Duodenal mucosa (tissue), 2 donors: ENCODE measurements at regions not wholly inside any gene's neighbourhood (a gene's known extent, or its start where the extent isn't known, plus 50 kb on each side); places are given as distances from the start of the nearest gene placed in this dataset.
"Not testable (repeated sequence)": the region's sequence is repeated elsewhere in the genome, so short reads cannot be mapped to it uniquely, and the experiment has no call there.

ENCODE experiments used
- H3K27ac ChIP-seq: one replicate; pipeline ENCODE4 v1.7.0; 2013; ENCODE audit warnings: low read depth, low read length
- H3K27me3 ChIP-seq, 2 donors: one replicate each; pipeline ENCODE4 v1.7.0; 2013; ENCODE audit warnings: low read length in 2 of 2, control low read depth in 1 of 2; ENCODE audit not compliant: insufficient read depth in 2 of 2, control insufficient read depth in 1 of 2
- H3K36me3 ChIP-seq, 2 donors: one replicate each; pipeline ENCODE4 v1.7.0; 2013; ENCODE audit warnings: low read length in 2 of 2, control low read depth in 1 of 2; ENCODE audit not compliant: insufficient read depth in 2 of 2, control insufficient read depth in 1 of 2
- H3K4me1 ChIP-seq, 2 donors: one replicate each; pipeline ENCODE4 v1.7.0; 2013; ENCODE audit warnings: low read length in 2 of 2, control low read depth in 1 of 2; ENCODE audit not compliant: insufficient read depth in 2 of 2, control insufficient read depth in 1 of 2
- H3K4me3 ChIP-seq, 2 donors: one replicate each; pipeline ENCODE4 v1.7.0; 2013; ENCODE audit warnings: low read length in 2 of 2, low read depth in 1 of 2
- H3K9ac ChIP-seq, 2 donors: one replicate each; pipeline ENCODE4 v1.7.0; 2013; ENCODE audit warnings: low read length in 2 of 2, low read depth in 1 of 2
- H3K9me3 ChIP-seq, 2 donors: one replicate each; pipeline ENCODE4 v1.7.0; 2013; ENCODE audit warnings: low read length in 2 of 2, control low read depth in 1 of 2; ENCODE audit not compliant: control insufficient read depth in 1 of 2

DNA sequence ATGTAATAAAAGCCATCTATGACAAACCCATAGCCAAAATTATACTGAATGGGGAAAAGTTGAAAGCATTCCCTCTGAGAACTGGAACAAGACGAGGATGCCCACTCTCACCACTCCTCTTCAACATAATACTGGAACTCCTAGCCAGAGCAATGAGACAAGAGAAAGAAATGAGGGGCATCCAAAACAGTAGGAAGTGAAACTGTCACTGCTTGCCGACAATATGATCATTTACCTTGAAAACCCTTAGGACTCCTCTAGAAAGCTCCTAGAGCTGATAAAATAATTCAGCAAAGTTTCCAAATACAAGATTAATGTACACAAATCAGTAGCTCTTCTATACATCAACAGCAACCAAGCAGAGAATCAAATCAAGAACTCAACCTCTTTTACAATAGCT, 241.0 kb upstream of the ZEB2 start:
- H3K9me3 ChIP-seq, H3K27ac ChIP-seq, H3K4me1 ChIP-seq, H3K36me3 ChIP-seq, H3K9ac ChIP-seq, H3K4me3 ChIP-seq, H3K27me3 ChIP-seq: not testable (repeated sequence)

DNA sequence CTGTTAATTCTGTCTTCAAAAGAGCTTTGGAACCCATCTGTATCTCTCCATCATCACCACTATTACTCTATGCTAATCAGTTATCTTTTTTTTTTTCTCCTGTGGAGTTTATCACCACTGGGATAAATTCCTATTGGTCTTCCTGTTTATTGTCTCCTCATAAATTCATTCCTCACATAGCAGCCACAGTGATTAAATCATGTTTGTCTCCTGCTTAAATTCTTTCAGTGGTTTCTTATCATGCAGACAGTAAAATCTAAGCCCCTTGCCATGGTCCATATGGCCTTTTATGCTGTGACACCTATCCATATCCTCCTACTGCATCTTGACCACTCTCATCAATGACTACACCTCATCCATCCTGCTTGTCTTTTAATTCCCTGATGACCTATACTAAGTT, 239.8 kb upstream of the ZEB2 start:
- Histone ChIP-seq H3K36me3 (no peaks in the 10 kb centered on the region), H3K27me3 (no peaks in the 10 kb centered on the region), H3K9ac (no peak overlapping the region), H3K9me3 (no peaks in the 10 kb centered on the region), H3K4me1 (no peaks in the 10 kb centered on the region), H3K4me3 (no peak overlapping the region), H3K27ac (no peak overlapping the region)

DNA sequence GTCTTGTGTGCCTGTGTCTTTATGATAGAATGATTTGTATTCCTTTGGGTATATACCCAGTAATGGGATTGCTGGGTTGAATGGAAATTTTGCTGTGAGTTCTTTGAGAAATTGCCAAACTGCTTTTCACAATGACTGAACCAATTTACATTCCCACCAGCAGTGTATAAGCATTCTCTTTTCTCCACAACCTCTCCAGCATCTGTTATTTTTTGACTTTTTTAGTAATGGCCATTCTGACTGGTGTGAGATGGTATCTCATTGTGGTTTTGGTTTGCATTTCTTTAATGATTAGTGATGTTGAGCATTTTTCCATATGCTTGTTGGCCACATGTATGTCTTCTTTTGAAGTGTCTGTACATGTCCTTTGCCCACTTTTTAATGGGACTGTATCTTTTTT, 238.3 kb upstream of the ZEB2 start:
- not testable (repeated sequence) for H3K27me3 ChIP-seq, H3K27ac ChIP-seq, H3K4me1 ChIP-seq, H3K9me3 ChIP-seq, H3K9ac ChIP-seq, H3K36me3 ChIP-seq, H3K4me3 ChIP-seq

DNA sequence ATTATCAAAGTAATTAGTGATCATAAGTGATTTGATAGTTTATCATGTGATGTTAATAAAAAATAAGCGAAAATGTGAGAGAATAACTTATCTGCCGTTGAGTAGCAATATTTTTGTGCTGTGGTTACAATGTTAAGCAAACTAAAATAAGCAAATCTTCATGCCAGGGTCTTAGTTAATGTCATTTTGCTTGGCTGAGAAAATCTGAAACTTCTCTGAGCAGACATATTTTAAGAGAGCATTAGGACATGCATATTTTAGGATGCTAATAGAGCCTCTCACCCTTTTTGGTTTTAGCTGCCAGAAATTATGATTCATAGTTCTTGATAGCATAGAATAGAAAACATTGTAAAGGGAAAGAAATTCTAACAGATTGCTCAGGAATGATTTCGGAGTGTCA, 233.5 kb upstream of the ZEB2 start:
- H3K36me3 ChIP-seq, result no peaks in the 10 kb centered on the region
- H3K9ac ChIP-seq, result no peak overlapping the region
- no peak overlapping the region for H3K4me3 ChIP-seq
- H3K27ac ChIP-seq, result no peak overlapping the region
- no peaks in the 10 kb centered on the region for H3K4me1 ChIP-seq
- peaks cover 0 to 2% of the 10 kb centered on the region in 2 donors for H3K9me3 ChIP-seq
- no peaks in the 10 kb centered on the region for H3K27me3 ChIP-seq

DNA sequence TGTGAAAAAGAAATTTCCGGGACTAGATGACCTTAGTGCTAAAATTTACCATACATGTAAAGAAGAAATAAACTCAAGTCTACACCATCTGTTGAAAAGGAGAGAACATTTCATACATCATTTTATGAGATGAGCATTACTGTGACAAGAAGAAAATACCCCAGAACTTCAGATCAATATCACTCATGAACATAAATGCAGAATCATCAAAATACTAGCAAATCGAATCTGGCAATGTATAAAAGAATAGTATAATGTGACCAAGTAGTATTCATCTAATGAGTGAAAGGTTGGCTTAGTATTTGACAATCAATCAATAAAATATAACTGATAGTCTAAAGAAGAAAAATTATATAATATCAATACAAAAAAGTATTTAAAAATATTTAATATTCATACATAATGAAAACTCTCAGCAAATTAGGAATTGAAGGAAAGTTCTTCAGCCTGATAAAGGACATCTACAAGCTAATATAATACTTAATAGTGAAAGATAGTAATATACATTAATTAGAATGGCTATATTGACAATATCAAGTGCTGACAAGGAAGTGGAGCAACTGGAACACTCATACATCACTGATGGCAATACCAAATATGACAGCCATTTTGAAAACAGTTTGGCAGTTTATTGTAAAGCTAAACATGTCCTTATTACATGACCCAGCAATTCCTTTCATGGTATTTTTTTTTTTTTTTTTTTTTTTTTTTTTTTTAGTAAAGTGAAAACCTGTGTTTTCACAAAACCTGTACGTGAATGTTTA, 231.4 kb upstream of the ZEB2 start:
- Histone ChIP-seq H3K9me3 (peaks cover 7 to 13% of the 10 kb centered on the region in 2 donors), H3K4me1 (no peaks in the 10 kb centered on the region), H3K4me3 (no peak overlapping the region), H3K36me3 (no peaks in the 10 kb centered on the region), H3K9ac (no peak overlapping the region), H3K27me3 (no peaks in the 10 kb centered on the region), H3K27ac (no peak overlapping the region)

DNA sequence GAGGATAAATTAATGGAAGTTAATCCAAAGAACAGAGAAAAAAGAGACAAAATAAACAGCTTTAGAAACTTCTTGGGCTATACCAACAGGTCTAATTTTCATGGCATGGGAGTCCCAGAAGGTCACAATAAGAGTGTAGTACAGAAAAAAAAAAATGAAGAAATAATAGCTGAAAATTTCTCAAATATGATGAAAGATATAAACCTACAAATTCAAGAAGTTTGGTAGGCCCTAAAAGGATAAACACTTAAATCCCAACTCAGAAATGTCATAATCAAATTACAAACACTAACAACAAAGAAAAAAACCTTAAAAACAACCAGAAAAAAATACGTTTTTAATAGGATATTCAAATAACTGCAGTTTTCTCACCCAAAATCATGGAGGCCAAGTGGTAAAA, 229.3 kb upstream of the ZEB2 start:
- Histone ChIP-seq H3K4me3 (no peak overlapping the region), H3K36me3 (no peaks in the 10 kb centered on the region), H3K27me3 (no peaks in the 10 kb centered on the region), H3K27ac (no peak overlapping the region), H3K9me3 (peaks cover 7 to 13% of the 10 kb centered on the region in 2 donors), H3K4me1 (no peaks in the 10 kb centered on the region), H3K9ac (no peak overlapping the region)

DNA sequence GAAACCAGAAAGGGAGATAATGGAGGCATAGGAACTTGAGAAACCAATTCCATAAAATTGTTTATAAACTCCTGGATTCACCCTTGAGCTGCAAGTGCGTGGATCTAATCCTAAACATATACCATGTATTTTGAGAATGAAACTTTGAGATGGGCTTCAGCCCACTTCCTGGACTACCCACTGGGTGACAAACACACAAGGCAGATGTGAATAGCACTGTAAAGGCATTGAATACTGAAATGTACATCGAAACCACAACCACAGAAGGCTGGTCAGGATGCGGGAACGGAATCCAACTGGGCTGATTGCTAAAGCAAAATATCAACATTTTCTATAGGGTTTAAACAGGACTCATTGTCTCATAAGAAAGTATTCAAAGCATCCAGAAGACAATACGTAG, 228.5 kb upstream of the ZEB2 start:
- Histone ChIP-seq H3K27ac (no peak overlapping the region), H3K9ac (no peak overlapping the region), H3K4me3 (no peak overlapping the region), H3K36me3 (no peaks in the 10 kb centered on the region), H3K9me3 (peaks cover 7 to 13% of the 10 kb centered on the region in 2 donors), H3K27me3 (no peaks in the 10 kb centered on the region), H3K4me1 (no peaks in the 10 kb centered on the region)

DNA sequence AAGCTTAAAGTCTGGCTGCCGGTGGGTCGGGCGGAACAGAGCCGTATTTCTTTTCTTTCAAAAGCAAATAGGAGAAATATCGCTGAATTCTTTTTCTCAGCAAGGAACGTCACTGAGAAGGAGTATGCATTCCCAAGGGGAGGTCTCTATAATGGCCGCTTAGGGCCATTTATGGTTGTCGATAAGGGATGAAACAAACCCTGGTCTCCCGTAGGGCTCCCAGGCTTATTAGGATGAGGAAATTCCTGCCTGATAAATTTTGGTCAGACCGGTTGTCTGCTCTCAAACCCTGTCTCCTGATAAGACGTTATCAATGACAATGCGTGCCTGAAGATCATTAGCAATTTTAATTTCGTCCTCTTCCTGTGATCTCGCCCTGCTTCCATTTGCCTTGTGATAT, 227.7 kb upstream of the ZEB2 start:
- H3K4me3 ChIP-seq, result no peak overlapping the region

DNA sequence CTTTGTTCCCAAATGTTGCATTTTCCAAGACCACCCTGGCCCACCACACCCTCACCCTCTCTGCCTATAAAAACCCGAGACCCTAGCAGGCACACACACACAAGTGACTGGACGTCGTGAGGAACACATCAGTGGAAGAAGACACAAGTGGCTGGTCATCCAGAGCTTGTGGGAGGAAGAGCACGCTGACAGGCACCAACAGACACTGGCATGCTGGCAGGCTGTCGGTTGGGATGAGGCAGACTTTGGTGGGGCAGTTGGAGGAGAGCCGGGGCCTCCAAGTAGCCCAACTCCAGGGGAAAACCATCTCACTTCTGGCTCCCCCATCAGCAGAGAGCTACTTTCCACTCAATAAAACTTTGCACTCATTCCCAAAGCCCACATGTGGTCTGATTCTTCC, 225.5 kb upstream of the ZEB2 start:
- Histone ChIP-seq H3K9me3 (peaks cover 7 to 13% of the 10 kb centered on the region in 2 donors), H3K27ac (no peak overlapping the region), H3K27me3 (no peaks in the 10 kb centered on the region), H3K36me3 (no peaks in the 10 kb centered on the region), H3K4me3 (no peak overlapping the region), H3K9ac (no peak overlapping the region), H3K4me1 (no peaks in the 10 kb centered on the region)

More for the DNA sequence above, 227.7 kb upstream of the ZEB2 start:
- H3K9ac ChIP-seq, result no peak overlapping the region
- H3K9me3 ChIP-seq, result peaks cover 7 to 13% of the 10 kb centered on the region in 2 donors
- no peak overlapping the region for H3K27ac ChIP-seq
- H3K4me1 ChIP-seq, result no peaks in the 10 kb centered on the region
- H3K27me3 ChIP-seq, result no peaks in the 10 kb centered on the region
- no peaks in the 10 kb centered on the region for H3K36me3 ChIP-seq

DNA sequence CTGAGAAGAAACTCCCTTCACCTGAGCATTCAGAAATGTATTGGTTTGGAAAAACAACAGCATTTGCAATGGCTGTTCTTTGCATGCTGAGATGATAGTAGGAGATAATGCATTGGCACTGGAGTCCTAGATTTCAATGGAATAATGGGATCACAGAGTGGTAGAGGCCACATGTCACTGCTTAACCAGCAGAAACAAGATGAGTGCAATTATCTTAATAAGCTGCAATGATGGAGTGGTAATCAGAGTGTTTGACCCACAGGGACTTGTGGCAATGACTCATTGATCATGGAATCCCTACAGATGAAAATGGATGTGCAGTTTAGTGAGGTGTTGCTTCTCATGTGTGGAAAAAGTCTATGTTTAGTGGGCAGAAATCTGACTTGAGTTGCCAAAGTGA, 218.8 kb upstream of the ZEB2 start:
- Histone ChIP-seq H3K9me3 (no peaks in the 10 kb centered on the region), H3K27me3 (no peaks in the 10 kb centered on the region), H3K4me3 (no peak overlapping the region), H3K27ac (no peak overlapping the region), H3K36me3 (no peaks in the 10 kb centered on the region), H3K9ac (no peak overlapping the region), H3K4me1 (no peaks in the 10 kb centered on the region)

DNA sequence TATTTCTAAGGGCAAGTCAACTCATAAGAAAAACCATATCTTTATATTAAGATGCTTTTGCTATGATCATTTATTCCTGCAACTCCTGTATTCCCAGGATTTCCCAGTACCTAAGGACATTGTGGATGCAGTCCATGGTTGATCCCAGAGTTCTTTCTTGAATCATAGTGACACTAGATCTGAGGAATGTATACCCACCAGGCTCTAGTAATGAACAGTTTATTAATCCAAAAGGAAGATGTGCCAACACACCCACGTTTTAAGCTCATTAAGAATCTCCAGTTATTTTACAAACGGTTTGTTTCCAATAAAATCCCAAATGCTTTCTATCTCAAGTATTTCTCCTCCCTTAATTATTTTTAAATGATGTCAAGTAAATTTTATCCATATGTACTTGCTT, 210.8 kb upstream of the ZEB2 start:
- Histone ChIP-seq H3K4me1 (no peaks in the 10 kb centered on the region), H3K9ac (no peak overlapping the region), H3K27ac (no peak overlapping the region), H3K27me3 (no peaks in the 10 kb centered on the region), H3K9me3 (no peaks in the 10 kb centered on the region), H3K36me3 (no peaks in the 10 kb centered on the region), H3K4me3 (no peak overlapping the region)
